H7 (cell line): ENCODE measurements at regions not wholly inside any gene's neighbourhood (a gene's known extent, or its start where the extent isn't known, plus 50 kb on each side); places are given as distances from the start of the nearest gene placed in this dataset.
A peak's percentile ranks its signal among the peaks of the same experiment; 100 is the strongest.
"Not testable (repeated sequence)": the region's sequence is repeated elsewhere in the genome, so short reads cannot be mapped to it uniquely, and the experiment has no call there.

Source experiments
- DNase-seq: peaks from one replicate; pipeline ENCODE4 v3.0.0; 2012
- H3K27me3 ChIP-seq: 2 replicates; pipeline ENCODE4 v1.6.0; 2011; ENCODE audit warnings: mild to moderate bottlenecking, low read length; ENCODE audit not compliant: control insufficient read depth, insufficient read depth
- H3K36me3 ChIP-seq: replicated peaks from 2 replicates; pipeline ENCODE4 v1.5.1; 2011; ENCODE audit warnings: low read length; ENCODE audit not compliant: control insufficient read depth, insufficient read depth
- H3K4me3 ChIP-seq: 2 replicates; pipeline ENCODE4 v1.5.1; 2011; ENCODE audit warnings: low read depth, mild to moderate bottlenecking, control low read depth, low read length, moderate library complexity; ENCODE audit not compliant: insufficient read depth

- H3K36me3 ChIP-seq = no peaks in the 10 kb centered on the region
- no peak for DNase-seq
These were observed 191.8 kb downstream of the SEMA6D start for GRCh38 chr15:47908950-47909670.

GRCh38 chr15:47912910-47913309 is 195.6 kb downstream of the SEMA6D start:
- H3K36me3 ChIP-seq, H3K27me3 ChIP-seq, H3K4me3 ChIP-seq: not testable (repeated sequence)
- peak; percentile 30 for DNase-seq

More at GRCh38 chr15:47908950-47909670, 191.8 kb downstream of the SEMA6D start:
- Histone ChIP-seq H3K27me3 (no peaks in the 10 kb centered on the region), H3K4me3 (no peak overlapping the region)

- DNase-seq = no peak
- Histone ChIP-seq H3K36me3 (no peaks in the 10 kb centered on the region), H3K27me3 (no peaks in the 10 kb centered on the region), H3K4me3 (no peak overlapping the region)
These were observed 200.6 kb downstream of the SEMA6D start for GRCh38 chr15:47917881-47918280.

- H3K4me3 ChIP-seq = no peak overlapping the region
- no peak for DNase-seq
- H3K27me3 ChIP-seq = no peaks in the 10 kb centered on the region
- no peaks in the 10 kb centered on the region for H3K36me3 ChIP-seq
These were observed 201.6 kb downstream of the SEMA6D start for GRCh38 chr15:47918877-47919276.

- Histone ChIP-seq H3K36me3 (no peaks in the 10 kb centered on the region), H3K27me3 (no peaks in the 10 kb centered on the region), H3K4me3 (no peak overlapping the region)
- DNase-seq = no peak
These were observed 196.4 kb upstream of the SLC24A5 start for GRCh38 chr15:47924381-47924780.

GRCh38 chr15:47929138-47929803 is 191.5 kb upstream of the SLC24A5 start:
- no peaks in the 10 kb centered on the region for H3K27me3 ChIP-seq
- H3K4me3 ChIP-seq = no peak overlapping the region
- H3K36me3 ChIP-seq = no peaks in the 10 kb centered on the region
- no peak for DNase-seq

- H3K36me3 ChIP-seq = no peaks in the 10 kb centered on the region
- no peak overlapping the region for H3K4me3 ChIP-seq
- no peaks in the 10 kb centered on the region for H3K27me3 ChIP-seq
- DNase-seq = no peak
These were observed 188.5 kb upstream of the SLC24A5 start for GRCh38 chr15:47932261-47932660.

GRCh38 chr15:47932951-47933641 is 187.7 kb upstream of the SLC24A5 start:
- no peaks in the 10 kb centered on the region for H3K27me3 ChIP-seq
- DNase-seq = no peak
- no peaks in the 10 kb centered on the region for H3K36me3 ChIP-seq
- no peak overlapping the region for H3K4me3 ChIP-seq

- DNase-seq = no peak
- H3K4me3 ChIP-seq = no peak overlapping the region
- no peaks in the 10 kb centered on the region for H3K36me3 ChIP-seq
- H3K27me3 ChIP-seq = no peaks in the 10 kb centered on the region
These were observed 186.9 kb upstream of the SLC24A5 start for GRCh38 chr15:47933865-47934264.

GRCh38 chr15:47934342-47934741 is 186.4 kb upstream of the SLC24A5 start:
- Histone ChIP-seq H3K27me3 (no peaks in the 10 kb centered on the region), H3K36me3 (no peaks in the 10 kb centered on the region), H3K4me3 (no peak overlapping the region)
- no peak for DNase-seq

GRCh38 chr15:47937834-47938233 is 183.0 kb upstream of the SLC24A5 start:
- H3K27me3 ChIP-seq = no peaks in the 10 kb centered on the region
- no peaks in the 10 kb centered on the region for H3K36me3 ChIP-seq
- H3K4me3 ChIP-seq = no peak overlapping the region
- DNase-seq = no peak

- no peaks in the 10 kb centered on the region for H3K27me3 ChIP-seq
- no peak for DNase-seq
These were observed 176.0 kb upstream of the SLC24A5 start for GRCh38 chr15:47944637-47945288.

GRCh38 chr15:47945872-47946650 is 174.7 kb upstream of the SLC24A5 start:
- no peak for DNase-seq
- no peaks in the 10 kb centered on the region for H3K36me3 ChIP-seq
- H3K27me3 ChIP-seq = no peaks in the 10 kb centered on the region
- H3K4me3 ChIP-seq = no peak overlapping the region

More at GRCh38 chr15:47944637-47945288, 176.0 kb upstream of the SLC24A5 start:
- no peaks in the 10 kb centered on the region for H3K36me3 ChIP-seq
- H3K4me3 ChIP-seq = no peak overlapping the region

GRCh38 chr15:47949815-47950214 is 171.0 kb upstream of the SLC24A5 start:
- H3K27me3 ChIP-seq = no peaks in the 10 kb centered on the region
- DNase-seq = no peak
- no peak overlapping the region for H3K4me3 ChIP-seq
- no peaks in the 10 kb centered on the region for H3K36me3 ChIP-seq
